Keratinocyte (primary cell): ENCODE measurements at regions not wholly inside any gene's neighbourhood (a gene's known extent, or its start where the extent isn't known, plus 50 kb on each side); places are given as distances from the start of the nearest gene placed in this dataset.

Experiments used
- DNase-seq: peaks from one replicate; pipeline ENCODE4 v3.0.0-alpha.2; 2011; ENCODE audit warnings: low read depth, missing footprints, low spot score
- FAIRE-seq: peaks from 2 replicates; lab custom pipeline; 2011; peaks lifted over from hg19 to GRCh38; lab: Jason Lieb, UNC
- H2AFZ ChIP-seq: 2 replicates; pipeline ENCODE4 v1.6.0; 2012; ENCODE audit warnings: low read length, control low read depth, inconsistent platforms; ENCODE audit not compliant: control insufficient read depth
- H3K27ac ChIP-seq: 2 replicates; pipeline ENCODE4 v1.5.1; 2011; ENCODE audit warnings: low read length; ENCODE audit not compliant: control insufficient read depth, insufficient read depth
- H3K27me3 ChIP-seq: 3 replicates; pipeline ENCODE4 v1.6.0; 2011; ENCODE audit warnings: low read length; ENCODE audit not compliant: control insufficient read depth, insufficient read depth; ENCODE audit errors: extremely low read depth
- H3K36me3 ChIP-seq, 2 experiments: 2 replicates in 1 of 2; 3 replicates in 1 of 2; pipeline ENCODE4 v1.5.1; 2011; ENCODE audit warnings: low read length in 2 of 2, mild to moderate bottlenecking in 1 of 2; ENCODE audit not compliant: control insufficient read depth in 2 of 2, insufficient read depth in 2 of 2; ENCODE audit errors: extremely low read depth in 1 of 2
- H3K4me1 ChIP-seq: 3 replicates; pipeline ENCODE4 v1.5.1; 2011; ENCODE audit warnings: low read length; ENCODE audit not compliant: control insufficient read depth, insufficient read depth; ENCODE audit errors: extremely low read depth
- H3K4me2 ChIP-seq: 3 replicates; pipeline ENCODE4 v1.6.0; 2011; ENCODE audit warnings: low read depth, low read length; ENCODE audit not compliant: control insufficient read depth, insufficient read depth; ENCODE audit errors: extremely low read depth
- H3K4me3 ChIP-seq, 3 experiments: fragments of 200-600 bp in 1 of 3; sonication (generic) in 1 of 3; 2 replicates in 2 of 3; 3 replicates in 1 of 3; pipeline ENCODE4 v1.5.1; 2011 to 2016; ENCODE audit warnings: low read length in 3 of 3, mild to moderate bottlenecking in 3 of 3, control low read depth in 2 of 3, inconsistent platforms in 1 of 3, low read depth in 1 of 3, mixed read lengths in 1 of 3, mixed run types in 1 of 3, moderate library complexity in 1 of 3; ENCODE audit not compliant: control insufficient read depth in 2 of 3, insufficient read depth in 2 of 3; ENCODE audit errors: extremely low read depth in 1 of 3
- H3K79me2 ChIP-seq: 2 replicates; pipeline ENCODE4 v1.6.0; 2012; ENCODE audit warnings: low read length; ENCODE audit not compliant: control insufficient read depth, insufficient read depth
- H3K9ac ChIP-seq: 3 replicates; pipeline ENCODE4 v1.6.0; 2011; ENCODE audit warnings: low read length; ENCODE audit not compliant: control insufficient read depth, insufficient read depth; ENCODE audit errors: extremely low read depth
- H3K9me1 ChIP-seq: 3 replicates; pipeline ENCODE4 v1.6.0; 2011; ENCODE audit warnings: low read length; ENCODE audit not compliant: control insufficient read depth, insufficient read depth; ENCODE audit errors: extremely low read depth
- H3K9me3 ChIP-seq: 2 replicates; pipeline ENCODE4 v1.5.1; 2012; ENCODE audit warnings: low read depth, low read length; ENCODE audit not compliant: control insufficient read depth
- H4K20me1 ChIP-seq: 3 replicates; pipeline ENCODE4 v1.6.0; 2011; ENCODE audit warnings: low read length; ENCODE audit not compliant: control insufficient read depth, insufficient read depth; ENCODE audit errors: extremely low read depth
- CTCF ChIP-seq, 3 experiments: IDR thresholded peaks in 1 of 3; conservative IDR thresholded peaks in 1 of 3; optimal IDR thresholded peaks in 1 of 3; 2 replicates in 2 of 3; 3 replicates in 1 of 3; pipeline versions ENCODE3 to v1.5.1; 2011; ENCODE audit warnings: low read length in 3 of 3, mild to moderate bottlenecking in 3 of 3, moderate library complexity in 2 of 3, control low read depth in 1 of 3, inconsistent platforms in 1 of 3; ENCODE audit not compliant: insufficient read depth in 2 of 3; ENCODE audit errors: extremely low read depth in 1 of 3
- EZH2 ChIP-seq: IDR thresholded peaks from one replicate; pipeline ENCODE4 v1.6.1; 2012; ENCODE audit warnings: inconsistent platforms, mild to moderate bottlenecking, low read length, moderate library complexity
- dilution Hi-C: fragments of 300-500 bp; cut with MboI; formaldehyde crosslinking; loops from one replicate; pipeline ENCODE4 v1.7.0; 2020; ENCODE audit warnings: low sequenced_read_pairs; ENCODE audit not compliant: extremely low pct_ligation_motif_present

- DNase-seq, result peak; percentile 60
- no peaks in the 10 kb centered on the region for H3K79me2 ChIP-seq
- H3K9me1 ChIP-seq, result no peaks in the 10 kb centered on the region
- no peaks in the 10 kb centered on the region for H3K9me3 ChIP-seq
- TF ChIP-seq EZH2 (no peak), CTCF (optimal IDR thresholded peaks at IDR 0.05 in 1 of 3, IDR thresholded peaks at IDR 0.05 in 1 of 3, conservative IDR thresholded peaks at IDR 0.05 in 1 of 3; ENCODE audit: extremely low read depth in 1 of 3, insufficient read depth in 2 of 3, low read length in 3 of 3) (no peak)
- H3K4me1 ChIP-seq, result peaks cover 23% of the 10 kb centered on the region
- H3K4me3 ChIP-seq, result no peak overlapping the region
- H2AFZ ChIP-seq, result no peak overlapping the region
- H3K27ac ChIP-seq, result no peak overlapping the region
- peak overlapping the region; percentile 48 for H3K4me2 ChIP-seq
- no peaks in the 10 kb centered on the region for H3K27me3 ChIP-seq
- no peak overlapping the region for H3K9ac ChIP-seq
- FAIRE-seq, result peak; percentile 92
- no peaks in the 10 kb centered on the region for H3K36me3 ChIP-seq
- no peaks in the 10 kb centered on the region for H4K20me1 ChIP-seq
- dilution Hi-C loops, result loop anchor here (25.0 kb wide), 1 partner anchor 99 kb away; no protein-coding TSS in a partner anchor
Measured at GRCh38 chr9:107213561-107214028, 69.5 kb upstream of the RAD23B start.

DNA sequence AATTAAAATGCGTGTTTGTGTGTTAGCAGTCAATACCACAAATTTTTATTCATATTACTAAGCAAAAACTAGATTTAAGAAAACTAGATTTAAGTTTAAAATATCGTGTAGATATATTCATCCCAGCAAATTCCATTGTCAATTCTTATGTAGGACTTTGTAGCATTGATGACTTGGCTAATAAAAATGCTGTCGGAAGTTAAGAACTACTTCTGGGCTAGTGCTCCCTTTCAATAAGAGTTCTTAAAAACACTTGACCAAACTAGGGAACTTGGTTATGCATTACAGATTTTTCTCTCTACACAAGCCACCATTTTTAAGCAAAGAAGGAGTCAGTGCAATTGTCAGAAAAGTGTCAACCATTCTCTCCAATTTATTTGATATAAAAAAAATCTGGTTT is 68.7 kb upstream of the RAD23B start:
- Histone ChIP-seq H4K20me1 (no peaks in the 10 kb centered on the region), H3K4me1 (peaks cover 23% of the 10 kb centered on the region), H3K36me3 (no peaks in the 10 kb centered on the region), H3K9me3 (no peaks in the 10 kb centered on the region), H2AFZ (no peak overlapping the region), H3K9me1 (no peaks in the 10 kb centered on the region), H3K4me3 (no peak overlapping the region), H3K79me2 (no peaks in the 10 kb centered on the region), H3K27me3 (no peaks in the 10 kb centered on the region), H3K4me2 (no peak overlapping the region), H3K27ac (no peak overlapping the region), H3K9ac (no peak overlapping the region)
- TF ChIP-seq EZH2 (no peak), CTCF (optimal IDR thresholded peaks at IDR 0.05 in 1 of 3, IDR thresholded peaks at IDR 0.05 in 1 of 3, conservative IDR thresholded peaks at IDR 0.05 in 1 of 3; ENCODE audit: extremely low read depth in 1 of 3, insufficient read depth in 2 of 3, low read length in 3 of 3) (no peak)
- no peak for FAIRE-seq
- no peak for DNase-seq
- dilution Hi-C loops, result loop anchor here (25.0 kb wide), 1 partner anchor 98 kb away; no protein-coding TSS in a partner anchor
